Right hindlimb (tissue), 1 donor: ENCODE measurements at regions not wholly inside any gene's neighbourhood (a gene's known extent, or its start where the extent isn't known, plus 50 kb on each side); places are given as distances from the start of the nearest gene placed in this dataset.

Experiments
- DNase-seq: peaks from one replicate; pipeline ENCODE4 v3.0.0-alpha.2; 2018

DNA sequence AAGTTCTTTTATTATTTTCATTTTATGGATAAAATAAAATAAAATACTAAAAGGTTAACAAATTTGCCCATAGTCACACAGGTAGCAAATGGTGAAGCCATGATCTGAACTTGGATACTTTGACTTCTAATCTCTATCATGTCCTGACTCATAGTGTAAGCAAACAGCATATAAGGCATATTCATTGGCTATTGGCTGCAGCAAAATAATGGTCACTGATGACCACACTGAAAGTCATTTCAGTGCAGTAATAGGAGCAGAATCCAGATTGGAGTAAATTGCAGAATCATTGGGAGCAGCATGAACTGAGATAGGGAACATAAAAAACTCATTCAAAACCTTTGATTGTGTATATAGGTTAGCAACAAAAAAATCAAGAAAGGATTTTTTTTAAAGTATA is 262.9 kb downstream of the PLA2G4A start:
- DNase-seq = no peak

GRCh38 chr1:187092104-187092503 is 263.4 kb downstream of the PLA2G4A start:
- no peak for DNase-seq

DNA sequence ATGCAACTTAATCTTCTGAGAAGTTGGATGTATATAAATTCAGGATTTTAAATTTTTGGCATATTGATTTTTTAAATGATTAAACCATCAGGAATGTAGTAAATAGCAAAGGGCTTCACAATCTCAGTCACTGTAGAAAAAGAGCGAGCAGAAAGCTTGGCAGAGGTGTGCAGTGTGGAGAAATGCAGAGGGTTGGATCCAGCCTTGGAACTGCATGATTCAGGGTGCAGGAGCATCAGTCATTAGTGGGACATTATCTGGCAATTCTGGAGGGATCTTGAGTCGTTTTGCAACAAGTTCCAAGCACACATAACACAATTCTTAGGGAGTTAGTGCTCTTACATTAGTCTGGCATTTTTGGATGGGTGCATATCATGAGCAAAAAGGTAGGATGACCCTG is 267.9 kb downstream of the PLA2G4A start:
- no peak for DNase-seq

GRCh38 chr1:187110351-187110750 is 281.6 kb downstream of the PLA2G4A start:
- DNase-seq = no peak

GRCh38 chr1:187114792-187115191 is 286.0 kb downstream of the PLA2G4A start:
- DNase-seq = no peak

DNA sequence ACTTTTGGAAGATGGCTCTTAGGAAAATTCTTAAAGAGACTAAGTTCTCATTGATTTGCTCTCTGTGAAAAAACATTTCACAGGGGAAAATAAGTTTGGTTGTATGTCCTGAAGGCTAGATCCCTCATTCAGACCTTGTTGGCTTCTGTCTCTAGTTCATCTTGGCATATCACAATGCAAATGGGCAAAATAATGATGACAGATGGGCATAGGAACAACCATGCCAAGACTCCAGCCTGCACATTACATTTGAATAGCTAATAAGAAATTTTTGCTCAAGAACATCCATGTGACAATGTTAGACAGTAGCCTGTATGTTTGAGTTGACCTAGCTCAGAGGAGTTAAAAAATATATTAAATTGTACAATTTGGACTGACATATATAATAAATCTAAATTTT is 292.9 kb downstream of the PLA2G4A start:
- DNase-seq = no peak

DNA sequence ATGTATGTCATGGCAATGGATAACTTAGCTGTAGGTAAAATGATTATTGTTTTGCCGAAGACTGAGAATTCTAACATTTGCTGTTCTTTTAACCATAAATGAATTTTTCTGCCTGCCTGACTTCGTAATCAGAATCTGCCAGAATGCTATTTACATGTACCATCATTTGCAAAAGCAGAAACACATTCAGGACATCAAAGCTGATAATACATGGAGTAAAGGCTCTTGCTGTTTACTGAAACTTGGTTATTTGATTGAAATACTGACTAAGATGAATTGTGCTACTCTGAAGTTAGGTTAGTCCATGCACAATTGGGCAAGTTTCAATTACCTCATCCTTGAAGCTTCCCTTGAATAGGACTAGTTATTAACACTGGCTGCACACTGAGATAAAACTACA is 293.8 kb downstream of the PLA2G4A start:
- no peak for DNase-seq

DNA sequence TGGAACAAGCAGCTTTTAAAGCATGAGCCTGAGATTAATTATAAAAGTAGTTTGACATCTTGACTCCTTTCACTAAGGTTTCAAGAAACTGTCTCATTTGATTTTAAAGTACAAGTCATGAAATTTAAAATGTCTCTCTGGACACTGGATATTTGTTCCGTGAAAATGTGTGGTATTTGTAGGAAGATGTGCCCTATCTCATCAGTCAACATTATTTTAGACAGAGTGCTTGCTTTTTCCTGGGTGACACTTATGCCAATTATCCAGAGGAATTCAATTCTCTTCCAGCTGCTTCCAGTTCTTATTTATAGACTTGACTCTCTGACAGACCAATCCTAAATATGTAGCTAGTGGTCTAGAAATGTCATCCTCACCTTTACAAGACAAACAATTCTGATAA is 300.4 kb downstream of the PLA2G4A start:
- no peak for DNase-seq

- DNase-seq = no peak
These were observed 315.0 kb downstream of the PLA2G4A start for GRCh38 chr1:187143783-187144182.

GRCh38 chr1:187146388-187146787 is 317.6 kb downstream of the PLA2G4A start:
- no peak for DNase-seq

DNA sequence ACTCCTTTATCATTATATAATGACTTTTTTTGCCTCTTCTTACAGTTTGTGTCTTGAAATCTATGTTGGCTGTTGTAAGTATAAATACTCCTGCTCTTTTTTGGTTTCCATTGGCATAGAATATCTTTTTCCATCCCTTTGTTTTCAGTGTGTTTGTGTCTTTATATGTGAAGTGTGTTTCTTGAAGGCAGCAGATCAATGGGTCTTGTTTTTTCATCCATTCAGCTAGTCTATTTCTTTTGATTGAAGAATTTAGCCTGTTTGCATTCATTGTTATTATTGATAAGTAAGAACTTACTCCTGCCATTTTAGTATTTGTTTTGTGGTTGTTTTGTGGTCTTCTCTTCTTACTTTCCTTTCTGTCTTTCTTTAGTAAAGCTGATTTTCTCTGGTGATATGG is 322.8 kb downstream of the PLA2G4A start:
- DNase-seq = no peak

- DNase-seq = no peak
These were observed 324.3 kb downstream of the PLA2G4A start for GRCh38 chr1:187153047-187153446.

GRCh38 chr1:187157115-187157514 is 328.4 kb downstream of the PLA2G4A start:
- no peak for DNase-seq

DNA sequence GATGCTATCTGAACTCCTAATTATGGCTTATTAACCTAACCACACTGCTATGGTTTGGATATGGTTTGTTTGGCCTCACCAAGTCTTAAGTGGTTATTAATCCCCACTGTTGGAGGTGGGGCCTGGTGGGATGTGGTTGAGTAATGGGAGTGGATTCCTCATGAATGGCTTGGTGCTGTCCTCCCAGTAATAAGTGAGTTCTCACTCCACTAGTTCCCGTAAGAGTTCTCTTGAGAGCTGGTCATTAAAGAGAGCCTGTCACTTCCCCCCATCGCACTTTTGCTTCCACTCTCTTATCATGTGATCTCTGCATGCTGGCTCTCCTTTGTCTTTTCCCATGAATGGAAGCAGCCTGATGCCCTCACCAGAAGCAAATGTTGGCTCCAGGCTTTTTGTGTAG is 328.8 kb downstream of the PLA2G4A start:
- no peak for DNase-seq

DNA sequence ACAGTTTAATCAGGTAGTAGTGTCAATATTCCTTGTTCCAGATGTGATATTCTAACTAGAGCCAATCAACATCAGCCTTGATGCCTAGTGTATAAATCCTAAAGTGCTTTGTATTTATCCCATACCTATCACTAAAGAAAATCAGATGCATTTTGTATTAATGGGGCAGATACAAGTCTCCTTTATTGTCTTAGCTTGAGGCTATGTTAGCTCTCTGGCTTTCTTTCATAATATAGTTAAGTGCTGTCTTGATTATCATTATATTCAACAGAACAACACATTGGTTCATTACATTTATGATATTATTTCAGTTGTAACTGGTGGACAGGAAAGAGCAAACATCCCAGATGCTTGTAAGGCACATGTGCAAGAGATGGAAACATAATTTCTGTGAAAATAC is 338.8 kb downstream of the PLA2G4A start:
- no peak for DNase-seq

- DNase-seq = no peak
These were observed 339.5 kb downstream of the PLA2G4A start for GRCh38 chr1:187168297-187168696.

- no peak for DNase-seq
These were observed 356.6 kb downstream of the PLA2G4A start for GRCh38 chr1:187185389-187185788.

- no peak for DNase-seq
These were observed 368.9 kb downstream of the PLA2G4A start for GRCh38 chr1:187197685-187198084.

DNA sequence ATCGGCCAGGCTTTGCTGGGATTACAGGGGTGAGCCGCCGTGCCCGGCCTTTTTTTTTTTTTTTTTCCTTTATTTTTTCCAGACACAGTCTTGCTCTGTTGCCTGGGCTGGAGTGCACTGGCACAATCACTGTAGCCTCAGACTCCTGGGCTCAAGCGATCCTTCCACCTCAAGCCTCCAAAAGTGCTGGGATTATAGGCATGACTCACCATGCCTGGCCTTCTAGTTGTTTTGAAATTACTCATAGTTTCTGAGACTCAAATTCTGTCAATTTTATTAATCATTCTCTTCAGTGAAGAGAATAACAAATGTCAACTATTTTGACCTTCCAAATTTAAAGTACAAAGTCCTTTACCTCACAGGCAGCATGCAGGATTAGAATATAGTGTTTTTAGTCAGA is 374.5 kb downstream of the PLA2G4A start:
- DNase-seq = no peak

GRCh38 chr1:187212377-187212776 is 383.6 kb downstream of the PLA2G4A start:
- no peak for DNase-seq

DNA sequence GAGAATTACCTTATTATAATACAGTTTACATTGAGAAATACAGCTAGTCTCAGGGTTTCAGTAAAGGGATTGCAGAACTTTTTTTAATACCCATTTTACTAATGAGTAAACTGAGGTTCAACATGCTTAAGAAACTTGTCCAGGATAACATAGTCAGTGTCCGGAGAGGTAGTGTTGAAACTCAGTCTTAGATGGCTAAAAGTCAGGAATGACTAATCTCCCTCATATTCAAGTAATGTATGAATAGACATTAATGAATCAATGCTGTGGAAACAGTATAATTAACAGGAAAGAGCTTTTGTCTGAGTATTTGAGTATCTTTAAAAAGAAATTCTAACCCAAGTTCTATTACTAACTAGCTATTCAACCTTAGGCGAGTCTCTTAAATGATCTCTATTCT is 397.6 kb downstream of the PLA2G4A start:
- no peak for DNase-seq

DNA sequence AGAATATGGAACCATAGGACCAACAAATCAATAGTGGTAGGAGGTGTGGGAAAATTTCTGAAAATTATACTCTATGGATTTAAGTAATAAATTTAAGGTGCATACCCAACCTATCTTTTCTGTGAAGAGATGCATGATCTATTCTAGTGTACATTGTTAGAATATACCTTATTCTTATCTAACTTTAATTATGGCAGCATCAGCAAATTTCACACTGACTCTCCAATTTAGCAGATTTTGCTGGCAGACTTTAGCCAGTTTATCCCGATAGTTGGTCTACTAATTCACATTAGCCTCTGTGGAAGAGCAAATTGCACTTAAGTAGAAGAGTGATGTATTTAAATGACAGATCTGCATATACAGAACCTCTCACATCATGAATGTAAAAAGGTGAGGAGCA is 400.0 kb downstream of the PLA2G4A start:
- no peak for DNase-seq

DNA sequence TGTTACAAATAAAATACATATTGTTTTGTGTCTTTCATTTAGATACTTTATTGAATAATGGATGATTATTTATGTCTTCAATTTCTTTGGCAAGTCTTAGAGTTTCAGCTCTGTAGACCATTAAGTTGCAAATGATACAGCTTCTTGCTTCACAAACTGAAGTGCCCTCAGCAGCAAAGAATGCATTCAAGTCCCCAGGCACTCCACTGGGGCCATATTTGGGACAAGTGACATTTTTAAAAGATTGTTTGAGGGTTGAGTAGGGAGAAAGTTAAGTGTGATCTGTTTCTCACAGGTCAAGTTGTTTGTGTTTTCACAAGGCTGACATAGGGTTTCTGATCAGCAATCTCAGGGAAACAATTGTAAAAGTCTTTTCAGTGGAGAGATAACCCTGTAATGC is 400.7 kb downstream of the PLA2G4A start:
- DNase-seq = no peak

- no peak for DNase-seq
These were observed 406.0 kb downstream of the PLA2G4A start for GRCh38 chr1:187234706-187235105.

DNA sequence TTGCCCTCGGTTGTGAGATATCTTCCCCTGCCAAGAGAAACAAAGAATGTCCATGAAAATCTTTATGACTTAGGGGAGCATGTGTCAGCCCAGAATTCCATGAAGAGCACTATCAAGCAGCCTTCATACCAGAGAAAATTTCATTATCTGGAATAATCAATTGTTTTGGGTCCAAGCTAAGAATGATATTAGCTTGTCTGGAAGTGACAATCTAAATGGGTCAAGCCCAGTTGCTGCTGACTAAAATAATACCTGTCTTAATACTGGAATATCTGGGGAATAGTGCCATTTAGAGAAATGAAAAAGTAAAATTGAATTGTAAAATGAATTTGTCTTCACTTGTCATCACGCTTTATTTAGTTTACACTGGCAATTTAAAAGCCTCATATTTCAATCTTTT is 407.4 kb downstream of the PLA2G4A start:
- no peak for DNase-seq

- no peak for DNase-seq
These were observed 407.9 kb downstream of the PLA2G4A start for GRCh38 chr1:187236676-187237075.
